Caco-2 (cell line): ENCODE measurements at regions not wholly inside any gene's neighbourhood (a gene's known extent, or its start where the extent isn't known, plus 50 kb on each side); places are given as distances from the start of the nearest gene placed in this dataset.

Experiments
- BruUV-seq: library from RNA; stranded (reverse); fragments of 400-500 nt; replicated peaks from 2 replicates; lab custom pipeline; 2021; lab: Mats Ljungman, UMichigan
- CTCF ChIA-PET: fragments of 300-600 bp; sonication (Branson Sonifier 250); formaldehyde crosslinking; loops from one replicate; lab custom pipeline; 2022; ENCODE audit warnings: antibody characterized with exemption; lab: Charles Lee
- POLR2A ChIA-PET: fragments of 300-600 bp; sonication (Branson Sonifier 250); formaldehyde crosslinking; loops from one replicate; lab custom pipeline; 2022; ENCODE audit warnings: antibody characterized with exemption; lab: Charles Lee
- DNase-seq, 2 experiments: peaks; one replicate each; pipeline versions ENCODE4 v3.0.0 to v3.0.0-alpha.2; 2020 to 2022
- H3K27me3 ChIP-seq: replicated peaks from 2 replicates; pipeline ENCODE4 v1.6.0; 2011; ENCODE audit warnings: low read length; ENCODE audit not compliant: control insufficient read depth, insufficient read depth
- H3K36me3 ChIP-seq: 2 replicates; pipeline ENCODE4 v1.5.1; 2011; ENCODE audit warnings: low read length; ENCODE audit not compliant: control insufficient read depth, insufficient read depth
- H3K4me1 ChIP-seq: fragments of 250-450 bp; sonication (Bioruptor Pico); 2 replicates; pipeline ENCODE4 v1.5.1; 2020; ENCODE audit warnings: mild to moderate bottlenecking
- H3K4me3 ChIP-seq: 2 replicates; pipeline ENCODE4 v1.5.1; 2011; ENCODE audit warnings: low read depth, mild to moderate bottlenecking, control low read depth, low read length
- H3K9me3 ChIP-seq: fragments of 250-450 bp; sonication (Bioruptor Pico); 2 replicates; pipeline ENCODE4 v1.5.1; 2020; ENCODE audit warnings: mild to moderate bottlenecking, moderate library complexity
- H3K27ac Mint-ChIP-seq: one replicate; pipeline ENCODE4 v1.8.0; 2022; ENCODE audit warnings: mixed read lengths; ENCODE audit not compliant: unreplicated experiment
- H3K27me3 Mint-ChIP-seq: one replicate; pipeline ENCODE4 v1.8.0; 2022; ENCODE audit warnings: mixed read lengths; ENCODE audit not compliant: insufficient read depth, unreplicated experiment
- H3K36me3 Mint-ChIP-seq: one replicate; pipeline ENCODE4 v1.8.0; 2022; ENCODE audit warnings: mild to moderate bottlenecking, mixed read lengths; ENCODE audit not compliant: insufficient read depth, unreplicated experiment
- H3K4me1 Mint-ChIP-seq: one replicate; pipeline ENCODE4 v1.8.0; 2022; ENCODE audit warnings: low read depth, mixed read lengths; ENCODE audit not compliant: unreplicated experiment
- H3K4me3 Mint-ChIP-seq: one replicate; pipeline ENCODE4 v1.8.0; 2022; ENCODE audit warnings: mild to moderate bottlenecking, moderate library complexity, mixed read lengths; ENCODE audit not compliant: unreplicated experiment
- H3K9me3 Mint-ChIP-seq: one replicate; pipeline ENCODE4 v1.8.0; 2022; ENCODE audit warnings: mixed read lengths; ENCODE audit not compliant: unreplicated experiment
- intact Hi-C: fragments of 100-400 bp; cut with micrococcal nuclease; formaldehyde crosslinking; loops from one replicate; pipeline ENCODE4 v1.10.0; 2022; ENCODE audit not compliant: unreplicated experiment
- TF ChIP-seq, protein P1 (sequence below), 2 experiments: fragments of 200-600 bp in 1 of 2; IDR thresholded peaks; 1 replicate in 1 of 2; 2 replicates in 1 of 2; pipeline versions ENCODE4 v1.5.1 to v1.8.0; 2011 to 2022; ENCODE audit warnings: antibody characterized with exemption in 1 of 2, control low read depth in 1 of 2, inconsistent platforms in 1 of 2, low read depth in 1 of 2, low read length in 1 of 2, mild to moderate bottlenecking in 1 of 2, moderate library complexity in 1 of 2; ENCODE audit not compliant: insufficient read depth in 1 of 2, severe bottlenecking in 1 of 2, unreplicated experiment in 1 of 2

DNA sequence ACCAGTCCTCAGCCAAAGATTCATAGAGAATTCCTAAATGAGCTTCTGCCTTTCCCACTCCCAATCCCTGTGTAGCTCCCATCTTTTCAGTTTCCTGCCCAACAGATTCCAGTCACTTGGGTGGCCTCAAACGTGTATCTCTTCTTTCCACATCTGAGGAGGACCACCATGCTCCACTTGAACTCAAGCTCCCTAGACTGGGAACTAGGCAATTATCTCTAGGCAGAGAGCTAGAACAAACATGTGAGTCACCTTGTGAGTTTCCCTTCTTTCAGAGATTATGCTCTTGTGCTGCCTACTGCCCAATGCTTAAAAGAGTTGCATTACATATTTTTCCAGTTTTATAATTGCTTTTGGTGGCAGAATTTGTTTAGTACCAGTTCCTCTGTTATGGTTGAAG, 178.0 kb downstream of the MDFIC start:
- H3K9me3 ChIP-seq, result no peaks in the 10 kb centered on the region
- Mint-ChIP-seq H3K4me3 (no peak overlapping the region), H3K27me3 (no peaks in the 10 kb centered on the region), H3K36me3 (no peaks in the 10 kb centered on the region), H3K9me3 (no peaks in the 10 kb centered on the region), H3K4me1 (peaks cover 6% of the 10 kb centered on the region), H3K27ac (peak overlapping the region; percentile 9)
- no peaks in the 10 kb centered on the region; the same call in none of the 2 replicates for H3K4me1 ChIP-seq
- H3K36me3 ChIP-seq, result no peaks in the 10 kb centered on the region
- H3K27me3 ChIP-seq, result no peaks in the 10 kb centered on the region
- H3K4me3 ChIP-seq, result no peak overlapping the region
- POLR2A ChIA-PET, result no interaction called here
- DNase-seq, result peak in 1 of 2 experiments; percentile 5
- TF ChIP-seq, protein P1, sequence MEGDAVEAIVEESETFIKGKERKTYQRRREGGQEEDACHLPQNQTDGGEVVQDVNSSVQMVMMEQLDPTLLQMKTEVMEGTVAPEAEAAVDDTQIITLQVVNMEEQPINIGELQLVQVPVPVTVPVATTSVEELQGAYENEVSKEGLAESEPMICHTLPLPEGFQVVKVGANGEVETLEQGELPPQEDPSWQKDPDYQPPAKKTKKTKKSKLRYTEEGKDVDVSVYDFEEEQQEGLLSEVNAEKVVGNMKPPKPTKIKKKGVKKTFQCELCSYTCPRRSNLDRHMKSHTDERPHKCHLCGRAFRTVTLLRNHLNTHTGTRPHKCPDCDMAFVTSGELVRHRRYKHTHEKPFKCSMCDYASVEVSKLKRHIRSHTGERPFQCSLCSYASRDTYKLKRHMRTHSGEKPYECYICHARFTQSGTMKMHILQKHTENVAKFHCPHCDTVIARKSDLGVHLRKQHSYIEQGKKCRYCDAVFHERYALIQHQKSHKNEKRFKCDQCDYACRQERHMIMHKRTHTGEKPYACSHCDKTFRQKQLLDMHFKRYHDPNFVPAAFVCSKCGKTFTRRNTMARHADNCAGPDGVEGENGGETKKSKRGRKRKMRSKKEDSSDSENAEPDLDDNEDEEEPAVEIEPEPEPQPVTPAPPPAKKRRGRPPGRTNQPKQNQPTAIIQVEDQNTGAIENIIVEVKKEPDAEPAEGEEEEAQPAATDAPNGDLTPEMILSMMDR (IDR thresholded peaks at IDR 0.05; ENCODE audit: insufficient read depth in 1 of 2, low read depth in 1 of 2, low read length in 1 of 2, severe bottlenecking in 1 of 2, unreplicated experiment in 1 of 2), result no peak
- intact Hi-C loops, result no loop called here
- CTCF ChIA-PET, result no interaction called here
- BruUV-seq, result no TSS peak

DNA sequence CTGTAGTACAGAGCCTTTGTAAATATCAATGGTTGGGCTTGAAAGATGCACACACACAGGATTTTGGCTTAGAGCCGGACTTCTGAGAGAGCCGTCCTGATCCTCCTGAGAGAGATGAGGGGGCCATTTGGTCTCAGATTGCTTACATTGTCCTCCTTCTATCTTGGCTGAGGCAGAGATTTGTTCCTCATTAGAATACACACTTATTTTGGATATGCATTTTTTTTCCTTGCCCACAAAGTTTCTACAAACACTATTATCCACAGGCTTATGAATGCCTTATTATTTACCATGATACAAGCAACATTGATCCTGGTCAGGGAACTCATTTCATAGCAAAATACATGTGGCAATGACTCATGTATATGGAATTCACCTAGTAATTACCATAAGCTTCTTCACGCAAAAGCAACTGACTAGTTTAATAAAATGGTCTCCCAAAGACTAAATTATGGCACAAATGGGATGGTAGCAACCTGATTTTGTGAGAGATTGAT, 175.3 kb downstream of the MDFIC start:
- no peak overlapping the region for H3K4me3 Mint-ChIP-seq
- POLR2A ChIA-PET, result no interaction called here
- intact Hi-C loops, result no loop called here

DNA sequence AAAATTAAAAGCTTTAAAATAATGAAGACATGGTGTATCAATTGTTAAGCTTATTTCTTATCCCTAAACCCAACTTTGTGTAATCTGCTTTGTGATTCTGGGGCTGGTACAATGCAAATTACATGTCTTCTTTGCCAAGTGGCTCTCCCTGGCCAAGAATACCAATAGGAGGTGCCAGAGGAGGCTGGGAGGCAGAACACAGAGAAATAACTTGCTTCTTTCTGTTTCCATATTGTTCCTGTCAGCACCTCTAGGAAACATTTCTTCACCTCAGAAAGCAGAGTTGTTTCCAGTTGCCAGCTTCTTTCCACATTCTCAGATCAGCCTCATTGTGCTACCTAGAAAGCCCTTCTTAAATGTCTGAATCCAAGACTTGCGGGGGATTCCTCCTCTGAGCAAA, 174.4 kb downstream of the MDFIC start:
- ChIA-PET POLR2A (no interaction called here), CTCF (no interaction called here)
- H3K4me1 ChIP-seq, result no peaks in the 10 kb centered on the region; the same call in none of the 2 replicates
- no peak for DNase-seq
- H3K4me3 ChIP-seq, result no peak overlapping the region
- no peak overlapping the region for H3K4me3 Mint-ChIP-seq
- H3K27me3 Mint-ChIP-seq, result no peaks in the 10 kb centered on the region
- no peaks in the 10 kb centered on the region for H3K9me3 Mint-ChIP-seq
- TF ChIP-seq, protein P1 (IDR thresholded peaks at IDR 0.05; ENCODE audit: insufficient read depth in 1 of 2, low read depth in 1 of 2, low read length in 1 of 2, severe bottlenecking in 1 of 2, unreplicated experiment in 1 of 2), result no peak
- no TSS peak for BruUV-seq
- H3K27ac Mint-ChIP-seq, result no peak overlapping the region
- H3K27me3 ChIP-seq, result no peaks in the 10 kb centered on the region
- no peaks in the 10 kb centered on the region for H3K36me3 Mint-ChIP-seq
- peaks cover 6% of the 10 kb centered on the region for H3K4me1 Mint-ChIP-seq
- intact Hi-C loops, result no loop called here
- H3K36me3 ChIP-seq, result no peaks in the 10 kb centered on the region
- no peaks in the 10 kb centered on the region for H3K9me3 ChIP-seq

More for the DNA sequence above, 175.3 kb downstream of the MDFIC start:
- H3K36me3 ChIP-seq, result no peaks in the 10 kb centered on the region
- CTCF ChIA-PET, result no interaction called here
- TF ChIP-seq, protein P1 (IDR thresholded peaks at IDR 0.05; ENCODE audit: insufficient read depth in 1 of 2, low read depth in 1 of 2, low read length in 1 of 2, severe bottlenecking in 1 of 2, unreplicated experiment in 1 of 2), result no peak
- no peak overlapping the region for H3K4me3 ChIP-seq
- peaks cover 6% of the 10 kb centered on the region for H3K4me1 Mint-ChIP-seq
- H3K36me3 Mint-ChIP-seq, result no peaks in the 10 kb centered on the region
- no peak for DNase-seq
- H3K4me1 ChIP-seq, result no peaks in the 10 kb centered on the region; the same call in none of the 2 replicates
- no peak overlapping the region for H3K27ac Mint-ChIP-seq
- no peaks in the 10 kb centered on the region for H3K27me3 ChIP-seq
- no TSS peak for BruUV-seq
- H3K9me3 ChIP-seq, result no peaks in the 10 kb centered on the region
- H3K27me3 Mint-ChIP-seq, result no peaks in the 10 kb centered on the region
- no peaks in the 10 kb centered on the region for H3K9me3 Mint-ChIP-seq
